GM06990 (cell line): ENCODE measurements at regions not wholly inside any gene's neighbourhood (a gene's known extent, or its start where the extent isn't known, plus 50 kb on each side); places are given as distances from the start of the nearest gene placed in this dataset.

Experiments
- DNase-seq: peaks from one replicate; pipeline ENCODE4 v3.0.0-alpha.2; 2011; ENCODE audit not compliant: insufficient read length; ENCODE audit errors: extremely low read depth
- H3K27me3 ChIP-seq: replicated peaks from 2 replicates; pipeline ENCODE4 v1.6.0; 2011; ENCODE audit warnings: low read length; ENCODE audit not compliant: control insufficient read depth, insufficient read depth
- H3K36me3 ChIP-seq: 2 replicates; pipeline ENCODE4 v1.5.1; 2011; ENCODE audit warnings: low read length; ENCODE audit not compliant: control insufficient read depth, insufficient read depth
- H3K4me3 ChIP-seq: replicated peaks from 2 replicates; pipeline ENCODE4 v1.5.1; 2011; ENCODE audit warnings: low read depth, mild to moderate bottlenecking, control low read depth, low read length
- CTCF ChIP-seq: IDR thresholded peaks from 2 replicates; pipeline ENCODE4 v1.5.1; 2011; ENCODE audit warnings: low read length, control low read depth, mild to moderate bottlenecking, inconsistent platforms; ENCODE audit not compliant: insufficient read depth, poor library complexity, severe bottlenecking

GRCh38 chr12:47570151-47570550, 135.7 kb downstream of the RPAP3 start:
- no peak for TF ChIP-seq CTCF
- H3K27me3 ChIP-seq: no peaks in the 10 kb centered on the region; the same call in 1 of the 2 replicates
- no peak overlapping the region for H3K4me3 ChIP-seq
- no peaks in the 10 kb centered on the region for H3K36me3 ChIP-seq
- no peak for DNase-seq

GRCh38 chr12:47562201-47562600, 143.6 kb downstream of the RPAP3 start:
- H3K27me3 ChIP-seq: no peaks in the 10 kb centered on the region
- TF ChIP-seq CTCF: no peak
- no peak overlapping the region for H3K4me3 ChIP-seq
- H3K36me3 ChIP-seq: no peaks in the 10 kb centered on the region
- DNase-seq: no peak

GRCh38 chr12:47561746-47562145, 144.1 kb downstream of the RPAP3 start:
- no peak for TF ChIP-seq CTCF
- DNase-seq: no peak

GRCh38 chr12:47560415-47560814, 145.4 kb downstream of the RPAP3 start:
- no peak for DNase-seq
- no peaks in the 10 kb centered on the region for H3K36me3 ChIP-seq
- TF ChIP-seq CTCF: no peak
- no peak overlapping the region for H3K4me3 ChIP-seq
- H3K27me3 ChIP-seq: no peaks in the 10 kb centered on the region

More at GRCh38 chr12:47561746-47562145, 144.1 kb downstream of the RPAP3 start:
- no peak overlapping the region for H3K4me3 ChIP-seq
- H3K27me3 ChIP-seq: no peaks in the 10 kb centered on the region
- H3K36me3 ChIP-seq: no peaks in the 10 kb centered on the region

GRCh38 chr12:47558625-47559345, 147.0 kb downstream of the RPAP3 start:
- TF ChIP-seq CTCF: no peak
- DNase-seq: no peak
- no peak overlapping the region for H3K4me3 ChIP-seq
- H3K27me3 ChIP-seq: no peaks in the 10 kb centered on the region
- no peaks in the 10 kb centered on the region for H3K36me3 ChIP-seq
